ENCODE measurements at regions not wholly inside any gene's neighbourhood (a gene's known extent, or its start where the extent isn't known, plus 50 kb on each side); places are given as distances from the start of the nearest gene placed in this dataset.

DNA sequence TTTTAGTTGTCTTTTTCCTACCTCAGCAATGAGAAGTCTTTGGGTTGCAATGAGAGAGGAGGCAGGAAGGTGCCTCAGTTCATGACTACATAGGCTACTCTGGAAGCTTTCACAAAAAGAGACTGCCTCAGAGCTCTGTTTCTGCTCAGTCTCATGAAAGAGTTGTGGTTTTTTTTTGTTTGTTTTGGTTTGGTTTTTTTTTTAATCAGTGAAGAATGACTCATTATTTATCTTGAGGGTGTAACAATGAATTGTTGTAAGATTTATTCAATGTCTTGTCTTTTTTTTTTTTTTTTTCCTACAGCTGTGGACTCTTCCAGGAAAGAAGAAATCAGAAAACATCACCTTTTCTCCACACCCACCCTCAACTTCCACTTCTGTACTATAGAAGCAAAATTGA lies 67.5 kb upstream of the CXCL13 start:
- no peak for TF ChIP-seq REST (IDR thresholded peaks at IDR 0.05; ENCODE audit: borderline replicate concordance)
- TF ChIP-seq, protein P1, sequence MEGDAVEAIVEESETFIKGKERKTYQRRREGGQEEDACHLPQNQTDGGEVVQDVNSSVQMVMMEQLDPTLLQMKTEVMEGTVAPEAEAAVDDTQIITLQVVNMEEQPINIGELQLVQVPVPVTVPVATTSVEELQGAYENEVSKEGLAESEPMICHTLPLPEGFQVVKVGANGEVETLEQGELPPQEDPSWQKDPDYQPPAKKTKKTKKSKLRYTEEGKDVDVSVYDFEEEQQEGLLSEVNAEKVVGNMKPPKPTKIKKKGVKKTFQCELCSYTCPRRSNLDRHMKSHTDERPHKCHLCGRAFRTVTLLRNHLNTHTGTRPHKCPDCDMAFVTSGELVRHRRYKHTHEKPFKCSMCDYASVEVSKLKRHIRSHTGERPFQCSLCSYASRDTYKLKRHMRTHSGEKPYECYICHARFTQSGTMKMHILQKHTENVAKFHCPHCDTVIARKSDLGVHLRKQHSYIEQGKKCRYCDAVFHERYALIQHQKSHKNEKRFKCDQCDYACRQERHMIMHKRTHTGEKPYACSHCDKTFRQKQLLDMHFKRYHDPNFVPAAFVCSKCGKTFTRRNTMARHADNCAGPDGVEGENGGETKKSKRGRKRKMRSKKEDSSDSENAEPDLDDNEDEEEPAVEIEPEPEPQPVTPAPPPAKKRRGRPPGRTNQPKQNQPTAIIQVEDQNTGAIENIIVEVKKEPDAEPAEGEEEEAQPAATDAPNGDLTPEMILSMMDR (IDR thresholded peaks at IDR 0.05; ENCODE audit: poor library complexity, severe bottlenecking), result no peak
- TF ChIP-seq RAD21 (conservative IDR thresholded peaks at IDR 0.05), result no peak
- no peak for TF ChIP-seq SMC3 (conservative IDR thresholded peaks at IDR 0.05; ENCODE audit: poor library complexity)
- TF ChIP-seq EZH2 (IDR thresholded peaks at IDR 0.05; ENCODE audit: borderline replicate concordance, insufficient read depth, low read length, poor library complexity, severe bottlenecking), result no peak
- TF ChIP-seq EP300 (conservative IDR thresholded peaks at IDR 0.05; ENCODE audit: poor library complexity, severe bottlenecking), result no peak
- no peak for TF ChIP-seq POLR2AphosphoS5 (IDR thresholded peaks at IDR 0.05)

Data from neural cell (in vitro differentiated cells).